ENCODE measurements at regions not wholly inside any gene's neighbourhood (a gene's known extent, or its start where the extent isn't known, plus 50 kb on each side); places are given as distances from the start of the nearest gene placed in this dataset.

GRCh38 chr10:78541481-78542140, 507.9 kb downstream of the RPS24 start:
- DNase-seq (ENCODE audit: low read depth in 3 of 3), result peak in 1 of 3 experiments; percentile 9

GRCh38 chr10:78542141-78542489, 508.5 kb downstream of the RPS24 start:
- DNase-seq (ENCODE audit: low read depth in 3 of 3), result no peak

GRCh38 chr10:78542521-78542920, 508.9 kb downstream of the RPS24 start:
- no peak for DNase-seq (ENCODE audit: low read depth in 3 of 3)

GRCh38 chr10:78543031-78543748, 509.5 kb downstream of the RPS24 start:
- DNase-seq (ENCODE audit: low read depth in 3 of 3), result no peak

GRCh38 chr10:78543749-78544362, 510.2 kb downstream of the RPS24 start:
- DNase-seq (ENCODE audit: low read depth in 3 of 3), result no peak

GRCh38 chr10:78544423-78545090, 510.9 kb downstream of the RPS24 start:
- DNase-seq (ENCODE audit: low read depth in 3 of 3), result no peak

GRCh38 chr10:78545756-78546155, 512.1 kb downstream of the RPS24 start:
- DNase-seq (ENCODE audit: low read depth in 3 of 3), result no peak

- DNase-seq (ENCODE audit: low read depth in 3 of 3), result no peak
Observed at GRCh38 chr10:78547397-78547796, 513.7 kb downstream of the RPS24 start.

GRCh38 chr10:78547905-78548304, 514.2 kb downstream of the RPS24 start:
- DNase-seq (ENCODE audit: low read depth in 3 of 3), result no peak

- no peak for DNase-seq (ENCODE audit: low read depth in 3 of 3)
Observed at GRCh38 chr10:78548369-78548768, 514.7 kb downstream of the RPS24 start.

GRCh38 chr10:78549140-78549935, 515.7 kb downstream of the RPS24 start:
- no peak for DNase-seq (ENCODE audit: low read depth in 3 of 3)

GRCh38 chr10:78550090-78550489, 516.4 kb downstream of the RPS24 start:
- no peak for DNase-seq (ENCODE audit: low read depth in 3 of 3)

GRCh38 chr10:78550716-78551115, 517.1 kb downstream of the RPS24 start:
- no peak for DNase-seq (ENCODE audit: low read depth in 3 of 3)

- DNase-seq (ENCODE audit: low read depth in 3 of 3), result no peak
Observed at GRCh38 chr10:78551184-78552005, 517.4 kb upstream of the ZMIZ1 start.

- DNase-seq (ENCODE audit: low read depth in 3 of 3), result no peak
Observed at GRCh38 chr10:78552261-78552811, 516.4 kb upstream of the ZMIZ1 start.

- DNase-seq (ENCODE audit: low read depth in 3 of 3), result no peak
Observed at GRCh38 chr10:78553792-78554191, 515.0 kb upstream of the ZMIZ1 start.

- DNase-seq (ENCODE audit: low read depth in 3 of 3), result no peak
Observed at GRCh38 chr10:78555128-78555527, 513.6 kb upstream of the ZMIZ1 start.

GRCh38 chr10:78556705-78557432, 511.9 kb upstream of the ZMIZ1 start:
- DNase-seq (ENCODE audit: low read depth in 3 of 3), result no peak

- DNase-seq (ENCODE audit: low read depth in 3 of 3), result no peak
Observed at GRCh38 chr10:78557433-78557925, 511.3 kb upstream of the ZMIZ1 start.
